Thyroid gland (tissue), 4 donors: ENCODE measurements at regions not wholly inside any gene's neighbourhood (a gene's known extent, or its start where the extent isn't known, plus 50 kb on each side); places are given as distances from the start of the nearest gene placed in this dataset.

Source experiments
- DNase-seq, 2 donors: peaks; one replicate each; pipeline ENCODE4 v3.0.0-alpha.2; 2019
- H3K27ac ChIP-seq, 3 donors: fragments of 200-600 bp; sonication (generic); 1 replicate in 2 of 3; 2 replicates in 1 of 3; pipeline ENCODE4 v1.5.1; 2016 to 2019; ENCODE audit warnings: mild to moderate bottlenecking in 1 of 3, moderate library complexity in 1 of 3
- H3K27me3 ChIP-seq: fragments of 200-600 bp; sonication (generic); one replicate; pipeline ENCODE4 v1.5.1; 2019
- H3K36me3 ChIP-seq, 2 donors: fragments of 200-600 bp; sonication (generic); one replicate each; pipeline ENCODE4 v1.5.1; 2016 to 2019
- H3K4me1 ChIP-seq, 2 donors: fragments of 200-600 bp; sonication (generic); one replicate each; pipeline ENCODE4 v1.5.1; 2017 to 2019
- H3K4me3 ChIP-seq, 3 donors: fragments of 200-600 bp; sonication (generic); replicated peaks in 1 of 3; 1 replicate in 2 of 3; 2 replicates in 1 of 3; pipeline ENCODE4 v1.5.1; 2016; ENCODE audit warnings: mild to moderate bottlenecking in 1 of 3
- H3K9me3 ChIP-seq: fragments of 200-600 bp; sonication (generic); one replicate; pipeline ENCODE4 v1.5.1; 2017
- CTCF ChIP-seq, 6 experiments: fragments of 200-600 bp in 3 of 6; fragments of 450-650 bp in 3 of 6; sonication (generic) in 3 of 6; IDR thresholded peaks; one replicate each; pipeline ENCODE4 v1.5.1; 2016 to 2019; ENCODE audit warnings: antibody characterized with exemption in 6 of 6, mild to moderate bottlenecking in 2 of 6, inconsistent platforms in 1 of 6, moderate library complexity in 1 of 6
- POLR2A ChIP-seq, 2 donors: fragments of 450-650 bp; IDR thresholded peaks; one replicate each; pipeline ENCODE4 v1.6.1; 2017; ENCODE audit warnings: antibody characterized with exemption in 2 of 2, mild to moderate bottlenecking in 2 of 2, moderate library complexity in 1 of 2
- WGBS, 2 donors: methylation state at CpG; one replicate each; pipeline ENCODE4 v1.1.5; 2017; 5-methylcytosine and 5-hydroxymethylcytosine counted together
- intact Hi-C: fragments of 100-400 bp; cut with DNase I; formaldehyde crosslinking; loops from one replicate; pipeline ENCODE4 v1.15.1; 2023

- Histone ChIP-seq H3K4me1 (no peaks in the 10 kb centered on the region), H3K27me3 (no peaks in the 10 kb centered on the region), H3K36me3 (no peaks in the 10 kb centered on the region), H3K27ac (no peak overlapping the region), H3K9me3 (no peaks in the 10 kb centered on the region), H3K4me3 (no peak overlapping the region)
- DNase-seq: no peak
- 94 to 100% methylated on average over 3 of the region's 4 CpGs for whole genome bisulfite sequencing, 2 donors
- TF ChIP-seq CTCF (IDR thresholded peaks at IDR 0.05) (no peak), POLR2A (IDR thresholded peaks at IDR 0.05) (no peak)
- intact Hi-C loops: no loop called here
These were observed 96.9 kb downstream of the GYPC start for GRCh38 chr2:126752876-126753275.

- WGBS, 2 donors: 86 to 91% methylated on average over 10 to 11 of the region's 11 CpGs
- no peaks in the 10 kb centered on the region for H3K27me3 ChIP-seq
- H3K27ac ChIP-seq: no peak overlapping the region
- no peak overlapping the region for H3K4me3 ChIP-seq
- no peaks in the 10 kb centered on the region for H3K36me3 ChIP-seq
- no peak for DNase-seq
- no peaks in the 10 kb centered on the region for H3K4me1 ChIP-seq
- intact Hi-C loops: no loop called here
- H3K9me3 ChIP-seq: no peaks in the 10 kb centered on the region
- TF ChIP-seq CTCF (IDR thresholded peaks at IDR 0.05): no peak
- TF ChIP-seq POLR2A (IDR thresholded peaks at IDR 0.05): no peak
These were observed 97.7 kb downstream of the GYPC start for GRCh38 chr2:126753501-126754212.

GRCh38 chr2:126754240-126755004, 98.5 kb downstream of the GYPC start:
- Histone ChIP-seq H3K4me1 (no peaks in the 10 kb centered on the region), H3K27me3 (no peaks in the 10 kb centered on the region), H3K4me3 (no peak overlapping the region), H3K27ac (no peak overlapping the region), H3K36me3 (no peaks in the 10 kb centered on the region), H3K9me3 (no peaks in the 10 kb centered on the region)
- 80 to 83% methylated on average over 4 to 5 of the region's 5 CpGs for WGBS, 2 donors
- no peak for TF ChIP-seq CTCF (IDR thresholded peaks at IDR 0.05)
- no peak for TF ChIP-seq POLR2A (IDR thresholded peaks at IDR 0.05)
- intact Hi-C loops: no loop called here
- no peak for DNase-seq

GRCh38 chr2:126756125-126756524, 100.2 kb downstream of the GYPC start:
- intact Hi-C loops: no loop called here
- no peak for TF ChIP-seq CTCF (IDR thresholded peaks at IDR 0.05)
- TF ChIP-seq POLR2A (IDR thresholded peaks at IDR 0.05): no peak
- Histone ChIP-seq H3K27ac (no peak overlapping the region), H3K4me1 (no peaks in the 10 kb centered on the region), H3K9me3 (no peaks in the 10 kb centered on the region), H3K36me3 (no peaks in the 10 kb centered on the region), H3K27me3 (no peaks in the 10 kb centered on the region), H3K4me3 (no peak overlapping the region)
- DNase-seq: no peak
- 80% methylated on average over 1 of the region's 1 CpG for WGBS, 2 donors
